KMS-11 (cell line): ENCODE measurements at regions not wholly inside any gene's neighbourhood (a gene's known extent, or its start where the extent isn't known, plus 50 kb on each side); places are given as distances from the start of the nearest gene placed in this dataset.

ENCODE experiments used
- H2AFZ ChIP-seq: fragments of 200-600 bp; sonication (generic); 2 replicates; pipeline ENCODE4 v1.6.1; 2016; ENCODE audit warnings: antibody characterized with exemption, mixed run types, low read depth
- H3K27ac ChIP-seq: fragments of 200-600 bp; sonication (generic); 2 replicates; pipeline ENCODE4 v1.6.1; 2016; ENCODE audit warnings: mild to moderate bottlenecking, mixed run types
- H3K27me3 ChIP-seq: fragments of 200-600 bp; sonication (generic); 2 replicates; pipeline ENCODE4 v1.6.1; 2017; ENCODE audit warnings: mild to moderate bottlenecking, low read depth, mixed run types, moderate library complexity; ENCODE audit not compliant: insufficient read depth
- H3K36me3 ChIP-seq: fragments of 200-600 bp; sonication (generic); 2 replicates; pipeline ENCODE4 v1.6.1; 2017; ENCODE audit warnings: mild to moderate bottlenecking, mixed run types; ENCODE audit not compliant: insufficient read depth
- H3K4me1 ChIP-seq: fragments of 200-600 bp; sonication (generic); 2 replicates; pipeline ENCODE4 v1.6.1; 2016; ENCODE audit warnings: mild to moderate bottlenecking, low read depth, mixed run types; ENCODE audit not compliant: poor library complexity, severe bottlenecking
- H3K4me2 ChIP-seq: fragments of 200-600 bp; sonication (generic); 2 replicates; pipeline ENCODE4 v1.7.0; 2016; ENCODE audit warnings: mild to moderate bottlenecking, mixed run types
- H3K4me3 ChIP-seq: fragments of 200-600 bp; sonication (generic); IDR thresholded peaks from 2 replicates; pipeline ENCODE4 v1.6.1; 2017; ENCODE audit warnings: low read depth, low read length, mixed read lengths; ENCODE audit not compliant: insufficient read depth
- H3K79me2 ChIP-seq: fragments of 200-600 bp; sonication (generic); 2 replicates; pipeline ENCODE4 v1.6.1; 2016; ENCODE audit warnings: low read depth, mixed run types; ENCODE audit not compliant: insufficient read depth
- H3K9ac ChIP-seq: fragments of 200-600 bp; sonication (generic); 2 replicates; pipeline ENCODE4 v1.6.1; 2016; ENCODE audit warnings: mild to moderate bottlenecking, mixed run types
- H4K20me1 ChIP-seq: fragments of 200-600 bp; sonication (generic); 2 replicates; pipeline ENCODE4 v1.6.1; 2016; ENCODE audit warnings: mild to moderate bottlenecking, mixed run types; ENCODE audit not compliant: insufficient read depth
- CTCF ChIP-seq: fragments of 200-600 bp; sonication (generic); conservative IDR thresholded peaks from 2 replicates; pipeline ENCODE4 v1.6.1; 2017; ENCODE audit warnings: low read depth, mild to moderate bottlenecking, antibody characterized with exemption, low read length, moderate library complexity, mixed read lengths

- Histone ChIP-seq H2AFZ (no peak overlapping the region), H3K79me2 (no peaks in the 10 kb centered on the region), H4K20me1 (no peaks in the 10 kb centered on the region), H3K4me3 (no peak overlapping the region), H3K9ac (no peak overlapping the region), H3K4me2 (no peak overlapping the region), H3K27ac (no peak overlapping the region), H3K27me3 (peaks cover 27% of the 10 kb centered on the region; the same call in 1 of the 2 replicates), H3K4me1 (no peaks in the 10 kb centered on the region), H3K36me3 (no peaks in the 10 kb centered on the region)
- no peak for TF ChIP-seq CTCF
These were observed 108.4 kb upstream of the OTOS start for GRCh38 chr2:240248721-240249422.

DNA sequence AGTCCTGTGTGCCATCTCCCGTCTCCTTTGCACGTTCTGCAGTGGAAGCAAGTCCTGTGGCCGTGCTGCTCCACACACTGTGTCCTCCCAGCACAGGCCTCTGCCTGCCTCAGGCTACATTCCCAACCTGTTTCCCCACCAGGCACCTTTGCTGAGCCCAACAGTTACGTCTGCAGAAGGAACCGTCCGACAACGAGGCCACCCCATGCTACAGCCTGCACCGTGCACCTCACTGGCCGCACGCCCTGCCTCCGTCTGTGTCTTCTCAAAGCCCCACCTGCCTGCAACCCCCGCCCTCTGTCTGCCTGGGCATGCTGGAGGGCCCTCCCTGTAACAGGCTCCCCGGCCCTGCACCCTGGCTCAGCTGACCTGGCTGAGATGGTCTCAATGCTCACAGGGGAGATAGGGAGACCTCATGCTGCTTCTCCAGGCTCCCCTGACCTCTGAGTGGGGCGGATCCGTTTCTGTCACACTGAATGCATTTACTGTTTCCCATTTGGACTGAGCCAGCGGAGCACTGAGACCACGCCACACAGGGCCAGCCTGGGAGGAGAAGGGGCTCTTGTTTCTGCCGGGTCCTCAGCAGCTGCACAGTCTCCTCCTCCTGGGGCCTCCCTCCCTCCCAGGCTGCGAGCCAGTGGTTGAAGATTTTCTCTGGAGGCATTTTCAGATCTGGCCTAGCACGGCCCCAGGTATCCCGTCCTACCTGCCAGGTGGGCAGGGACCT lies 109.1 kb upstream of the OTOS start:
- no peak overlapping the region for H3K27ac ChIP-seq
- no peaks in the 10 kb centered on the region for H4K20me1 ChIP-seq
- H3K4me1 ChIP-seq, result no peaks in the 10 kb centered on the region
- H3K9ac ChIP-seq, result no peak overlapping the region
- no peak overlapping the region for H3K4me3 ChIP-seq
- no peak overlapping the region for H2AFZ ChIP-seq
- H3K36me3 ChIP-seq, result no peaks in the 10 kb centered on the region
- no peak overlapping the region for H3K4me2 ChIP-seq
- no peak for TF ChIP-seq CTCF
- no peaks in the 10 kb centered on the region for H3K79me2 ChIP-seq
- peaks cover 22% of the 10 kb centered on the region; the same call in 1 of the 2 replicates for H3K27me3 ChIP-seq

DNA sequence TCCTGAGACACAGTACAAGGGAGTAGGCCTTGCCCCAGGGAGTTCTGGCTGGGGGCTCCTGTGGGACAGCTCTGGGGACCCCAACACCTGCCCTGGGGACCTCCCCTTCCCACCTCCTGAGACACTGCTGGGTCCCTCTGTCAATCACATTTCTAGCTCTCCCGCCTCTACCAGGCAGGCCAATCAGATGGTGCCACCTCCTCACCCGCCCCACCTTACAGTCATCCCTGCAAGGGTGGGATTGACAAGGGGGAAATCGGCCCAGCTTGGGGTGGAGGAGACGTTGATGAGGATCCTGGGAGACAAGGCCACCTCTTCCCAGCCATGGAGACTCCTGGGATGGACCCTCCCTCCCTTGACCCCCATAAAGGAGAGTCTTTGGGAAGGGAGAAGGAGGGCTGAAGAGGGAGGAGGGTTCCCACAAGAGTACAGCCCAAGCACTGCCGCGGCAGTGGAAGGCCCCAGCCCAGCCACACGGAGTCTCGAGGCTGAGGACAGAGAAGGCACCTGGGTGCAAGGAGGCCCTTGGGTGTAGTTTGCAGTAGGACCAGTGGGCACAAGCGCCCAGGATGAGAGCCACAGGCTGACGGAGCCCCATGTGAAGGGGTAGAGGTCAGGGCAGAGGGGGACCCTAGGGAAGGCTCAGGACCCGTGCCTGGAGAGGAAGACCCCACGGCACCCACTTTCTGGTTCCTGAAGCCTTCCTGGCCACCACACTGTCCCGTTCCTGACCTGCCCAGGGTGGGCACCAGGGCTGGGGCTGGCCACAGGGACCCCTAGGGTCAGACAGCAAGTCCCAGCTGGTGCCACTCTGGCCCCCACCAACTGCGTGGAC lies 109.9 kb upstream of the OTOS start:
- TF ChIP-seq CTCF, result no peak
- Histone ChIP-seq H3K27me3 (peaks cover 23% of the 10 kb centered on the region; the same call in 1 of the 2 replicates), H3K79me2 (no peaks in the 10 kb centered on the region), H4K20me1 (no peaks in the 10 kb centered on the region), H3K4me2 (no peak overlapping the region), H3K27ac (no peak overlapping the region), H2AFZ (no peak overlapping the region), H3K4me3 (no peak overlapping the region), H3K9ac (no peak overlapping the region), H3K36me3 (no peaks in the 10 kb centered on the region), H3K4me1 (no peaks in the 10 kb centered on the region)

DNA sequence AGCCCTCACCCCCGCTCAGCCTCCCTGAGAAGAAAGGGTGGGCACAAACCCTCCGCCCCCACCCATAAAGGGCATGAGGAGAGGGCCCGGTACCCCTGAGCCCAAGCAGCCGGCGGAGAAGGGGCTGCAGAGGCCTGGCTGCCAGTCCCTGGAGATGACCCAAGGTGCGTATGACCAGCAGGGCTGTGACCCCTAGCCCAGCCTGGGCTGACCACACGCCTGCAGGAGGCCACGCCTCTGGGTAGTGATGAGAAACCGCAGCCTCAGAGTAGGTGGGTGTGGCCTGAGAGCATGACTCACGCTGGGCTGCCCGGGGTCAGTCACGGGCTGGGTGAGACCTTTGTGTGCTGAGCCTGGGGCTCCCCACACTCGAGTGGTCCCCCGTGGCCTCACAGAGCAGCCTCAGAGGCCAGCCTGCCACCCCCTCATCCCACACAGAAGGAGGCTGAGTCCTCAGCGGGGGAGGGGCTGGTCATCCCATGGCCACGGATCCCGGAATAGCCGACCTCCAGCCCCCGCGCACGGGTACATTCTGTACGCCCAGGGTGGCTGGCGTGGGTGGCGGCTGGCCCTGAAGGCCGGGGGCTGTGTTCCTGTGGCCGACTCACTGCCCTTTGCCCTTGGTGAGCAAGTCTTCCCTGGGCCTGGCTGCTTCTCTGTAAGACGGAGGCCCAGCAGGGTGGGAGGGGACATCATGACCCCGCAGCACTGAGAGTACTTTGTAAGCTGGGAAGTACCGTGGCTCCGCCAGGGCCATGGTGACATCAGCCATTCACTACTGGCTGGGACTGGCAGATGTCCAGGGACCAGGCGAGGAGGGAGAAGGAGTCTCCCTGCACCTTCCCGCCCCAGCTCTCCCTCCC lies 110.8 kb upstream of the OTOS start:
- Histone ChIP-seq H3K4me3 (no peak overlapping the region), H3K79me2 (no peaks in the 10 kb centered on the region), H4K20me1 (no peaks in the 10 kb centered on the region), H3K27ac (no peak overlapping the region), H3K4me2 (no peak overlapping the region), H3K4me1 (no peaks in the 10 kb centered on the region), H3K27me3 (peaks cover 27% of the 10 kb centered on the region; the same call in 1 of the 2 replicates), H3K9ac (no peak overlapping the region), H3K36me3 (no peaks in the 10 kb centered on the region), H2AFZ (no peak overlapping the region)
- TF ChIP-seq CTCF, result no peak
